Putamen (tissue), 1 donor: ENCODE measurements at regions not wholly inside any gene's neighbourhood (a gene's known extent, or its start where the extent isn't known, plus 50 kb on each side); places are given as distances from the start of the nearest gene placed in this dataset.
"Not testable (repeated sequence)": the region's sequence is repeated elsewhere in the genome, so short reads cannot be mapped to it uniquely, and the experiment has no call there.

ENCODE experiments used
- DNase-seq: peaks from one replicate; pipeline ENCODE4 v3.0.0-alpha.2; 2016; ENCODE audit warnings: low spot score

DNA sequence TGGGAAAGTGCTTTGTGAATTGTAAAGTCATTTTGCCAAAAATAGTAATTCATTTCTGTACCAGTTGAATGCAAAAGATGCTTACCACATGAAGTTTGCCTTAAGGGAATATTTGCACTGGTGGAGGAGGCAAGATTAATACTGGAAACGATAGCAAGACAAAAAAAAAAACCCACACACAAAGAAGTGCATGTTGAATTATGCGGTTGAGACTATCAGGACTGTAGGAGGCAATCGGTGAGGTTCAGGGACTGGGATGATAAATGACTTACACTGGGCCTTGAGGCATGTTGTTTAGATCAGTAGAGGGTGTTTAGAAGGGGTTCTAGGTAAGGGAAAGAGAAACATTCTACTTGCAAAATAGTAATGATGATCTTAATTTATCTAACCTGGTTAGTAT lies 142.2 kb upstream of the HMGA2 start:
- DNase-seq, result no peak

DNA sequence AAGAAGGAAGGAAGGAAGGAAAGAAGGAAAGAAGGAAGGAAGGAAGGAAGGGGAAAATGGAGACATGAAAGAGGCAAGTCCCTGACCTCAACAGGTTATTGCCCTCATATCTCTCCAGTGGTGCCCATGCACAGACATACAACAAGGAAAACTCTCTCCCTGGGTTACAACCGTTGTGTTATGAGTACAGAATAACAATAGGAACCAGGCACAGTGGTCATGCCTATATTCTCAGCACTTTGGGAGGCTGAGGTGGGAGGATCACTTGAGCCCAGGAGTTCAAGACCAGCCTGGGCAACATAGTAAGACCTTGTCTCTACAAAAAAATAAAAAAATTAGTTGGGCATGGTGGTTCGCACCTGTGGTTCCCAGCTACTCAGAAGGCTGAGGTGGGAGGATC lies 139.4 kb upstream of the HMGA2 start:
- DNase-seq, result no peak

DNA sequence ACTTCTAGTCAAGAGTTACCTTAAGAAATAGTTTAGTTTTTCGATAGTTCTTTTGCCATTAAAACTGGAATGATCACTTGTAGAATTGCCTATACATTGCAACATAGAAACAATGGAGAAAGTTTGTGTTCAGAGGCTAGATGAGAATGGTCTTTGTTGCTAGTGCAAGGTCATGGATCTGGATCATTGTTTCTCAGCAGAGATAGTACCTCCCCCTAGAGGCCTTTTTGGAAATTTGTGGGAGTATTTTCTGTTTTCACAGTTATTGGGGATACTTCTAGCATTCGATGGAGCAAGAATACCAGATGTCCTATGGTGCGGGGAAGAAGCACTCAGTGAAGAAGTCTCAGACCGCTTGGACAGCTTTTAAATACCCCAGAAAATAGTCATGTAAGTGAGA lies 138.8 kb upstream of the HMGA2 start:
- no peak for DNase-seq

DNA sequence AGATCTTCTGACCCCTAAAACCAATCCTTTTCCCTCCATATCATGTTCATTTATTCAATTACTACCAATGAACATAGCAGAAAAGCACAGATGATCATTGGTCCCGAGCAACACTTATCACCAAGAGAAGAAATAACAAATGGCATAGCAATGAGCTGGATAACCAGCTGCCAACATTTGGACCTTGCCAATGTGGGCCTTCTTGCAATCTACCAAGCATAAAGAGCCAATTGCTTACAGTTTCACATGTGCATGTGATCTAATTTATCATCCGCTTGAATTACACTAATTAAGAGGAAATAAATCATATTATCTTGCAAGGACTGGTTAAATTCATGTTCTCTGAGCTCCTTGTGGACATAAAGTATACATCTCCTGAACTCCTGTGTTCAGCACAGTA lies 134.8 kb upstream of the HMGA2 start:
- DNase-seq, result no peak

DNA sequence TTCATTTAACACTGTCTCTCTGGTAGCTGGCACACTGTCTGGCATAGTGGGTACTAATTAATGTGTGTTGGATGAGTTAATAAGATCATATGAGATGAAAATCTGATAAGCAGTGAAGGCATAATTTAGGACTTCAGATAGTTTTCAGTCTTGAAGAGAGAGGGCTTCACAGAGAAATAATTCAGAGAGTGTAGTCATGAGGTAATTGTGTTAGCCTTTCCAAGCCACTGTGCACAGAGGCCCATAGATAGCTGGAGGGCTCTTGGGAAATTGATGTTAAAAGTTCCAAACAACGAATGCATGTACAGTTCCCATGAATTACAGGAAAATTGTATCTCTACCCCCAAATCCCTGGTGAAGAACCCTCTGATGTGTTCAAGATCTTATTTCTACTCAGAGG lies 133.8 kb upstream of the HMGA2 start:
- DNase-seq, result no peak

DNA sequence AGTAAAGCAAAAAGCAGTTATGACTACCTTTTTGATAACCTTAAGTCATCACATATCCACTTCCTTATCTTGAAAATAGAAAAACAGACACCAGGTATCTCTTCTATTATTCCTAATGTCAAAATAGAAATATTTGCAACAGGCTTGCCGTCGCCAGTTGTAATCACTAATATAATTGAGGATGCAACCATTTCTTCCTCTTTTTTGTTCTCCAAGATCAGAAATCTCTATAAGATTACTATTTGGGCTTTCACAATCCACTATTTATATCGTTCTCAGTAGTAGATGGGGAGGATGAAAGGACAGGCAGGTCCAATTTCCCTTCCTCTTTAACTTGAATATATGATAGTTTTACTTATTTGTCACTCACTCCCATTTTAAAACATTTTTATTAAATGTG lies 130.2 kb upstream of the HMGA2 start:
- DNase-seq, result no peak

DNA sequence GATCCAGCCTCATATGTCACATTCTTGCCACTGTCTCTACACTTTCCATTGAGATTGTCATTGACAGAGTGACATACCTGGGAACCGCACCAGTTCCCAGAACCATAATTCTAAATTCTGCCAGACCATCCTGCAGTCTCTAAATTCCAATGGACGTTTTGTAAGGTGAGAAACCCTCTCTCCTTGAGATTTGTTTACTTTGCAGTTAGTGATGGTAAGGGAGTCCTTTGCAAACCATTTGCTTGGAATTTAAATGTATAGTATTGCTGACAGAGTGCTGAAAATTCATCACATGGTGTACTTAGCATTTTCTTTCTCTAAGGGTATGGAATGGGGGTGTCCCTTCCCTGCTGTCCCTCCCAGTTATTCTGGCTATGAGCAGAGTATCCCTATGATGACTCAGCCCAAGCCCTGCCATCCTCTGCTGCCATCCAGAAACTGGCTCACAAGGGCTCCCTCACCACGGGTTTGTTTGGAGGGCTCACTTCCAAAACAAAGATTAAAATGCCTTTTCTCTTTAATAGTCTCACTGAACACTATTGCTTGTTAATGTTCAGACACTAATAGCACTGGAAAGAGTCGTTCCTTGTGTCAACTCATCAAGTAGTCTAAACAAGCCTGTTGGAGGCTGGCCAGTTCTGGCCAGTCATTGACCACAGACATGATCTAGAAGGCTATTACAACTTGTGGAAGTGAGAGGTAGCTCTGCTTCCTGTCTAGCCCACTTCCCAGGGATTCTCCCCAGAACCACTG lies 129.0 kb upstream of the HMGA2 start:
- DNase-seq, result no peak

DNA sequence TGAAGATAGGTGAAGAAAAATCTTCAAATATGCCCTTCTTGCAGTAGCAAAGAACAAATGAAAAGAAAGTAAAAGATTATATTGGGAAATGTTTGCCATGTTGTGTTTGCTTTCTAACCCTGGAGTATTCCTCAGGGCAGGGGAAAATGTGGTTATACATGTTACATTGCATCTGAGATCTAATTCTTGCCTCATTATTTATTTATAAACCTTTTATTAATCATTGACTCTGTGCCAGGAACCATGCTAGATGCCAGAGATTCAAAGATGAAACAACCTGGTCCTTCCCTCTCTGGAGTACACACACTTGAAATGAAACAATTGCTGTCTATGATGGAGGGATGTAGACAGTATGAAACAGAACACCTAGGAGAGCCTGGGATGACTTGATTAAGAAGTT lies 128.1 kb upstream of the HMGA2 start:
- no peak for DNase-seq

DNA sequence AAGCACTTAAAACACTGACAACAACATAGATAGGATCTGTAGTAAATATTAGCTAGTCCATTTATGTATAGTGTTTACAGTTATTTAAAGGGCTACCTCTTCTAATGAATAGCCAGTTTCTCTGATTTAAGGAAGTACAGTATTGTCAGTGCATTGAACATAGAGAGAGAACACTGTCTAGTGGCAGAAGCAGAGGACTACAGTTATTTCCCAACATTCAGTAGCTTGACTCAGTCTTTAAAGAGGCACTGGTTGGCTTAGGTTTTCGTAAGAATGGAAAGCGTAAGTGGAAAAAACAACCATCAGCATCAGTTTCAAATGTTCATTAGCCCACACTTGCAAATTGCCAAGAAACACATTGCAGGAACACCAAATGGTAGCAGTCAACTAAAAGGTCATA lies 125.0 kb upstream of the HMGA2 start:
- no peak for DNase-seq

DNA sequence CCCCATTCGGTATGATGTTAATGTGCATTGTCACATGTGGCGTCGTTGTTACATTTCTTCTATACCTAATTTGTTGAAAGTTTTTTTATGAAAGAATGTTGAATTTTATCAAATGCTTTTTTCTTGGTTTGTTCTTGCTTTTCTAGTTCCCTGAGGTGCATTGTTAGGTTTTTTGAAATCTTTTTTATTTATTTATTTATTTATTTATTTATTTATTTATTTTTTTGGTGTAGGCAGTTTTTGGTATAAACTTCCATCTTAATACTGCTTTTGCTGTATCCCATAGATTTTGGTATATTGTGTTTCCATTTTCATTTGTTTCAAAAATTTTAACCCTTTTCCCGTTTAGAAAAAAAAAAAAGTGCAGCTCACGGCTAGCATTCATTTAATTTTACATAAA lies 121.1 kb upstream of the HMGA2 start:
- DNase-seq, result no peak

DNA sequence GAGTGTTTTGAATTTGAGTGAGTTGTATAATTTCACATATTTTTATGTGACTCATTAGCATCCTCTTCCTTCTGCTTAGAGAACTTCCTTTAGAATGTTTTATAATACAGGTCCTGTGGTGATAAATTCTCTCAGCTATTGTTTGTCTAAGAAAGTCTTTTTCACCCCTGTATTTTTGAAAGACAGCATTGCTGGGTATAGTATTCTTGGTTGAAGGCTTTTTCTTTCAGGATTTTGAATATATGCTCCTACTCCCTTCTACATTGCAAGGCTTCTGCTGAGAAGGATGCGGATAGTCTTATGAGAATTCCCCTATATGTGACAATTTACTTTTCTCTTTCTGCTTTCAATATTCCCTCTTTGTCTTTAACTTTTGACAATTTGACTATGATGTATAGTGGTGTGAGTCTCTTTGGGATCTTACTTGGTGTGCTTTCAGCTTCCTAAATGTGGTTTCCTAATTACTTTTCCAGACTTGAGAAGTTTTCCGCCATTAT lies 118.9 kb upstream of the HMGA2 start:
- no peak for DNase-seq

DNA sequence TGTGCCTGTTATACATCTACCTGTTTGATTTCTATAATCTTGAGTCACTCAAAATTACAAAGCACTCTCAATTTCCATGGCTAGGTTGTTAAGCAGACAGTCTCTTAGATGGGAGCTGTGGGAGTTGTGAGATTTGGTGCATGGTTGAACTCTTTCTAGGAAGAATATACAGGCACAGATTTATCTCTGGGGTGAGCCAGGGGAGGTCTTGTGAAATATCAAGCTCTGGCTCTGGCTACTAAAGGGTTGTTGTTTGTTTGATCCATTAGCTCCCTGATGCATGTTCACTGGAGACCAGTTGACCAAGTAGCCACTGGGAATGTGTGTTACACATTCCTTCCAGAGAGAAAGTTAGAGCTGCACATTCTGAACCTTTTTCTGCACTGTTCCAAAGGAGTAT lies 117.2 kb upstream of the HMGA2 start:
- DNase-seq, result no peak

DNA sequence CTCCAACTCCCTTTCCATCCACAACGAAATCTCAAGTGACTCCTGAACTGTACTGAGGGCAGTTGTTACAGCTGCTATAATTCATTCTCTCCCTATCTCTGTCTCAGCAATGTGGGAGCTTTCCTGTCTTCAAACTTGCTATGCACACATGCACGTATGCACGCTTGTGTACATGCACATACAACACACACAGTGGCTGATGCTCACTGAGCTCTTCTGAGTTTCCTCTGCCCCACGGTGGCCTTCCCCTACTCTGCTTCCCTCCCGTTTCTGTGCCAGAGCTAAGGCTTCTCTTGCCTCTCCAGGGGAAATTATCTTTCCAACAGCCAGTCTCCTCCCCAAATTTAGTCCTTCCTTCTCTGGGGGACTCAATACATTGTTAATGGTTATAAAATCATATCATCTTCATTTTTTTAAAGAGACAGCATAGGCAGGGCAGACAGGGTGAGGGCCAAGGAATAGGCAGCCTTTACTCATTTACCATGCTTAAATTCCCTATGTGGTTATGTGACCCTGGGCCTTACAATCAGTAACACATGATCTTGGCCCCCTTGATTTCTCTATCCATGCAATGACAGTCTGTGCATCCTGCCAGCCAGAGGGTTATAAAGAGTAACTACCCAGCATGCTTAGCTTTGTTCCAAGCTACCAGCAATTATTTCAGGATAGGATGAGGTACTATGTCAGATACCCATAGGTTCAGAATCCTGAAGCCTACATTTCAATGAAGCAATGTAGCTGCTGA lies 111.9 kb upstream of the HMGA2 start:
- DNase-seq, result no peak

DNA sequence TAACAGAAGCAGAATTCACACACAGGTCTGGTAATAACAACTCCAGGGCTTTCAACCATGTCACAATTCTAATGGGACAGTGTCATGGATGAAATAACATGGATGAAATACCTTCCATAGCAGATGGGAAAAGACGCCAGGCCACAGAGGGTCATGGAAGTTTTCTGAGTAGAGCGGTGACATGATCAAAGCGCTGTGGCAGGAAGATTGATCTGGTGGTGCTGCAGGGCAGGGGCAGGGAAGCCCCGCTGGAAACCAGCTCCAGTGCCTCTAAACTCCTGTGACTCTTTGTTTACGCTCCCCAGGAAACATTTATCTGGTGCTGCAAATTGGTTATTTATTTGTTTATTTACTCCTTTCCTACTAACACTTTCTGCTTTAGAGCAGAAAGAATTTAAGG lies 108.3 kb upstream of the HMGA2 start:
- no peak for DNase-seq

DNA sequence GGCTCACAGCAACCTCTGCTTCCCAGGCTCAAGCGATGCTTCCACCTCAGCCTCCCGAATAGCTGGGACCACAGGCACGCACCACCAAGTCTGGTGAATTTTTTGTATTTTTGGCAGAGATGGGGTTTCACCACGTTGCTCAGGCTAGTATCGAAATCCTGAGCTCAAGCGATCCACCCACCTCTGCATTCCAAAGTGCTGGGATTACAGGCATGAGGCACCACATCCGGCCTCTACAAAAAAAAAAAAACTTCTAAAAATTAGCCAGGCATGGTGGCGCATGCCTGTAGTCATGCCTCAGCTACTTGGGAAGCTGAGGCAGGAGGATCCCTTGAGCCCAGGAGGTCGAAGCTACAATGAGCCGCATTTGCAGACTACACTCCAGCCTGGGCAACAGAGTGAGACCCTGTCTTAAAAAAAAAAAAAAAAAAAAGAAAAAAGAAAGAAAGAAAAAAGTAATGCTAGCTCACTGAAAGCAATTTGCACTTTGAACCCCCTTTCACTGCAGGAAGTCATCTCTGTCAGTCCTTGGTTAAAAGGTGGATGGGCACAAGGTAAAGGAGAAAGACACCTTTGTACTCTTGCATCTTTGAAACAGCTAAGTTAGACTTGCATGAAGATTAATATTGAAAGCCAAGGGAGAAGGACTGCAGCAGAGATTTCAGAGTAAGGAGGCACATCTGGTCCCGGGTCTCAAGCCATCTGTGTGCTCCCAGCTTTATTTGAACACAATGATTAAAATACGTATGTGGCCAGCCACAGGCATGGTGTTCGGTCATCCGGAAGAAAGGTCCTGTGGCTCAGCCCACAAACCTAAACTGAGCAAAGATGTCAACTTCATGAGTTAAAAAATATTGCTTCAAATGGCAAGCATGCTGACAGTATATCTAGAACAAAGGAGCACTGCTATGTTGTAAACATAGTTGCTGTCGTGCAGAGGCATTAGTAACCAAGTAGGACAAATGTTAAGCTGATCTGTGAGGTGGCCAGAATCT lies 103.8 kb upstream of the HMGA2 start:
- DNase-seq, result no peak

DNA sequence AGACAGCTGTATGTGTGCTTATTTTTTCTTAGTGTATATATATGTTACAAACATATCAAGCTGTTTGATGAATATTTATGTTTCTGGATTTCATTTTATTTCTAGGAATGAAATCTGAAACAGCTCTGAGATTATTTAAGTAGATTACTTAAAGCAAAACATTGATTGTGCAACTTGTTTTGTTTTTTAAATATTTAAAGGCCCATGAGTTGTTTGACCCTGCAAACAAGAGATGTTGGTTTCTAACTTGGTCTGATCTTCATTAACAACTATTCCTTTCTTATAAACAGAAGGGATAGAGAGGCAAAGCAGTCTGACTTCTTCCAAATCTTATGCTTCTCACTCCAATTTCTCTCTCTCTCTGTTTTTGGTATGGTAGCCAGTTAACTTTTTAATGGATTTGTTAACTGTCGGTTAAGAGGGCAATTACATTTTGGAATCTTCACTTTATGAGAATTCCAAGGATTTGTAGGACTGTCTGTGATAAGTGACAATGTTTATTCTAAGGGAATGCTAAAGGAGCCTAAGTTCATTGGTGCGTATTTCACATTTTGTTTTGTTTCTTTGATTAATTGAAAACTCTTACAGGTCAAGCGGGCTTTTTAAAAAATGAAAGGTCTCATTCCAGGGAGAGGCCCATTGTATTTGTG lies 102.6 kb upstream of the HMGA2 start:
- no peak for DNase-seq

DNA sequence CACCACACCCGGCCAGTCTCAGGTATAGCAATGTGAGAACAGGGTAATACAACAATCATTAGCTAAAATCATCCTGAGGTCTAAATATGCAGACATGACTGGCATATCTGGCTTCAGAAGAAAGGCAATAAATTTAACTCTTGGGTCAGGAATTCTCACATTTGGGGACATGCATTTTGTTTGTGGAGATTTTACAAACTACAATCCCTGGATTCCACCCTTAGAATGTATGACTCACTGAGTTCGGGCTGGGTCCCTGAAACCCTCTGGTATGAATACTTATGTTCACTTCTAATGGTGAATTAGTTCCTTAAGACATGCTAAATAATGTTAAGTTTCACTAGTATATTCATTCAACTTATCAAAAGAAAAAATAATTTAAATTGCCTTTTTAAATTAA lies 98.9 kb upstream of the HMGA2 start:
- no peak for DNase-seq

DNA sequence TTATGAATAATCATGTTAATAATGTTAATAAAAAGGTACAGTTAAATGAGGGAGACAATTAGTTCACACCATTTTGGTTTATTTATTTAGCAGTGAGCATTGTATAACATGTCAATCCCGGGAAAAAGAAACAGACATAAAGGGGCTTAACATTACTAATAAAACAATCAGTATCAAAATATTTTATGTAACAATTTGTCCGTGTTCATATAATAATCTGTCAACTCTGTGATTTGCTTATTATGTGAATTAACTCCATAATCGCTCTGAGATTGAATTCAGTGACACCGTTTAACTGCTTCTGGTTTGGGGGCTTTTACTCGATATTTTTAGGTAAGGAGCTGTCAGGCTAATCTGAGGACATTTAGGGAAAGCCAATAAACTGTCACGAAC lies 95.8 kb upstream of the HMGA2 start:
- no peak for DNase-seq

DNA sequence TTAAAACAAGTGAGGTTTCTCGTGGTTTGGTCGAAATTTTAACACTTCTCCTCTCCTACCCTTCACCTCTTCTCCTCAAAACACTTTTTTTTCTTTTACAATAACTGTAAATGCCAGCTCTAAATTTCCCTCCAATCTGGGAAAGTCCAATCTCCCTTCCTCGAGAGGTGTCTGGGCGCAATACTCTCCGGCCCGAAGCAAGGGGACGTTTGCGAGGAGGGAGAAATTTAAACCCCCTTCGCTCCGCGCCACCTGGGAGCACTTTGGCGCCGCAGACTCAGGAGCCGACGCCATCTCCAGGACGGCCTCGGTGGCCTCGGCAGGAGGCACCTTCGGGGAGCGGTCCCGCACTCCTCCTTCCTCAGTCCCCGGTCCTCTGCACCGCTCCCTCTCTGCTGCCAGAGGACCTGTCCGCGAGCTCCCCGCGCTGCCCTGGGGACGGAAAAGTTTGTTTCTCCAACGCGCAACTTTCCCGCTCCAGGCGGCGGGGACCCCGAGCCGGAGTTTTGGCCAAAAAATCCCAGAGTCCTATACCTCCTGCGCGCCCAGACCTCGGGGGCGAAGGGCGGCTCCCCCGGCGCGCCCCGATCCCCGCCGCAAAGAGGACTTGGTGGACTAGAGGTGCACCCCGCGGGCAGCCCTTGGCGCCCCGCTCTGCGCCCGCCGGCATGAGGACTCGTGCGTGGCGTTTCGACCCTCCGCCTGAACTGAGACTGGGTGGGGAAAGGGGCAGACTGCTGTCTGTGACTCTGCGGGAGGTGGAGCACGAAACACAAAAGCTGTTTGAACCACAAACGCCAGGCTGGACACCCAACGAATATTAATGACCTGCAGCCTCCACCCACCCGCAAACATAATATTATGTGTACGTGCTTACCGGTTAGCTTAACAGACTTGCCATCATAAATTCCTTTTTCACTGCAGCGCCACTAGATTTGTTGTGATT lies 95.2 kb upstream of the HMGA2 start:
- no peak for DNase-seq

DNA sequence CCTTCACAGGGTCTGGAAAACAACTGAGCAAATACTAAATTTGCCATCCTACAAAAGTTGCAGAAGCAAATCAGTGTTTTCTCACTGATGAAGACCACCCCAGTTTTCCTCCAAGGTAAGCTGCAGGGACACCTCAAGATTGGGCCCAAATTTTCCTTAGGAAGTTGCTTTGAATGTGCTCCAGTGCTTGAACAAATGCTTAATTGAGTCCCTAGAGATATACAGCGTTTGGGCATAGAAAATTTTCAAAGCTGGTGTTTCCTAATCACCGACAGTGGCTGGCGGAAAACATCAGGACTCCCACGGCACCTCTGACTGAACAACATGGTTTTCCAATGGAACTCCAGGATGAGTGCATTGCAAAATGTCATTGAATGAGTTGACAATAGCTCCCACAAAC lies 92.5 kb upstream of the HMGA2 start:
- no peak for DNase-seq

DNA sequence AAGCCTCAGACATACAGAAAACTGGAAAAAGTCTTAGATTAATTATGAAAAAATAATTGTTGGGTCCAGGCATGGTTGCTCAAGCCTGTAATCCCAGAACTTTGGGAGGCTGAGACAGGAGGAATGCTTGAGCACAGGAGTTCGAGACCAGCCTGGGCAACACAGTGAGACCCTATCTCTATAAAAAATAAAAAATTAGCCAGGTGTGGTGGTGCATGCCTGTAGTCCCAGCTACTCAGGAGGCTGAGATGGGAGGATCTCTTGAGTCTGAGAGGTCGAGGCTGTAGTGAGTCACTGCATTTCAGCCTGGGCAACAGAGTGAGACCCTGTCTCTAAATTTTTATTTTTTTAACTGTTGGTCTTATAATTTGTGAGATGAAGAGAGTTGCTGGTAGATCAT lies 90.6 kb upstream of the HMGA2 start:
- DNase-seq, result not testable (repeated sequence)
